GM12874 (cell line): ENCODE measurements at regions not wholly inside any gene's neighbourhood (a gene's known extent, or its start where the extent isn't known, plus 50 kb on each side); places are given as distances from the start of the nearest gene placed in this dataset.

Experiments
- CTCF ChIP-seq: IDR thresholded peaks from 2 replicates; pipeline ENCODE4 v1.5.1; 2011; ENCODE audit warnings: low read depth, mild to moderate bottlenecking, control low read depth, low read length, moderate library complexity; ENCODE audit not compliant: insufficient read depth

- TF ChIP-seq CTCF: no peak
Observed at GRCh38 chr18:41073372-41073954, 881.6 kb upstream of the PIK3C3 start.

- no peak for TF ChIP-seq CTCF
Observed at GRCh38 chr18:41072946-41073345, 882.1 kb upstream of the PIK3C3 start.

GRCh38 chr18:41071826-41072225 lies 883.2 kb upstream of the PIK3C3 start:
- TF ChIP-seq CTCF: no peak

GRCh38 chr18:41069167-41069566 lies 885.9 kb upstream of the PIK3C3 start:
- no peak for TF ChIP-seq CTCF

- TF ChIP-seq CTCF: no peak
Observed at GRCh38 chr18:41064916-41065315, 890.1 kb upstream of the PIK3C3 start.

GRCh38 chr18:41060967-41061366 lies 894.1 kb upstream of the PIK3C3 start:
- TF ChIP-seq CTCF: no peak

- TF ChIP-seq CTCF: no peak
Observed at GRCh38 chr18:41059126-41059415, 896.0 kb upstream of the PIK3C3 start.
